ENCODE measurements at regions not wholly inside any gene's neighbourhood (a gene's known extent, or its start where the extent isn't known, plus 50 kb on each side); places are given as distances from the start of the nearest gene placed in this dataset.

DNA sequence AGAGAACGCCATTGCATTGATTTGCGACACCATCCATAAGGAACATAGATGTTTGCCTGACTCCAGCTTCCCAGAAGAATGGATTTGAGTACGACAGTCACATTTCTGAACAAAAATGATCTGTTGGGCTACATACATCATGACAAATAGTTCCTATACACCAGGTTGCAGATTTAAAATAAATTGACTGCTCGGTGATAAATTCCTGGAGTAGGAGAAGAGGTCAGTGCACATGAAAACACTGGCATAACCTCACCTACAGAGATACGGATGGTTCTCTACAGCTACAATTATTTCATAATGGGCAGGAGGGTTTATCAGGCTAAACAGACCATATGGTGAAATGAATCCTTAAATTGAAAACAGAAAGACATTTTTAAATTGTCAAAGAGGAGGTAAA lies 316.5 kb upstream of the ADARB2 start:
- TF ChIP-seq, protein P1, sequence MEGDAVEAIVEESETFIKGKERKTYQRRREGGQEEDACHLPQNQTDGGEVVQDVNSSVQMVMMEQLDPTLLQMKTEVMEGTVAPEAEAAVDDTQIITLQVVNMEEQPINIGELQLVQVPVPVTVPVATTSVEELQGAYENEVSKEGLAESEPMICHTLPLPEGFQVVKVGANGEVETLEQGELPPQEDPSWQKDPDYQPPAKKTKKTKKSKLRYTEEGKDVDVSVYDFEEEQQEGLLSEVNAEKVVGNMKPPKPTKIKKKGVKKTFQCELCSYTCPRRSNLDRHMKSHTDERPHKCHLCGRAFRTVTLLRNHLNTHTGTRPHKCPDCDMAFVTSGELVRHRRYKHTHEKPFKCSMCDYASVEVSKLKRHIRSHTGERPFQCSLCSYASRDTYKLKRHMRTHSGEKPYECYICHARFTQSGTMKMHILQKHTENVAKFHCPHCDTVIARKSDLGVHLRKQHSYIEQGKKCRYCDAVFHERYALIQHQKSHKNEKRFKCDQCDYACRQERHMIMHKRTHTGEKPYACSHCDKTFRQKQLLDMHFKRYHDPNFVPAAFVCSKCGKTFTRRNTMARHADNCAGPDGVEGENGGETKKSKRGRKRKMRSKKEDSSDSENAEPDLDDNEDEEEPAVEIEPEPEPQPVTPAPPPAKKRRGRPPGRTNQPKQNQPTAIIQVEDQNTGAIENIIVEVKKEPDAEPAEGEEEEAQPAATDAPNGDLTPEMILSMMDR (IDR thresholded peaks at IDR 0.05 in 8 of 11, conservative IDR thresholded peaks at IDR 0.05 in 3 of 11) = no peak
- no peak for TF ChIP-seq POLR2A (IDR thresholded peaks at IDR 0.05)
- Histone ChIP-seq H3K27ac (no peak overlapping the region), H3K4me1 (no peaks in the 10 kb centered on the region), H3K36me3 (no peaks in the 10 kb centered on the region), H3K27me3 (replicated peaks in 1 of 7) (no peaks in the 10 kb centered on the region), H3K9me3 (peaks cover 0 to 9% (median 0%) of the 10 kb centered on the region in 8 donors), H3K4me3 (no peak overlapping the region)
- intact Hi-C loops (cut with DNase I; ENCODE audit: low total_unique reads) = no loop called here
- 88 to 96% (median 90%) methylated on average over 5 of the region's 5 CpGs for WGBS, 5 donors
- DNase-seq = no peak

- no peak for DNase-seq
- no peaks in the 10 kb centered on the region for H3K27me3 ChIP-seq (replicated peaks in 1 of 7)
- no peak overlapping the region for H3K27ac ChIP-seq
- H3K9me3 ChIP-seq = peaks cover 0 to 9% (median 0%) of the 10 kb centered on the region in 8 donors
- TF ChIP-seq POLR2AphosphoS5 (IDR thresholded peaks at IDR 0.05) (no peak), POLR2A (IDR thresholded peaks at IDR 0.05) (no peak)
- TF ChIP-seq, protein P1 (IDR thresholded peaks at IDR 0.05 in 8 of 11, conservative IDR thresholded peaks at IDR 0.05 in 3 of 11) = no peak
- H3K4me1 ChIP-seq = no peaks in the 10 kb centered on the region
- intact Hi-C loops (cut with DNase I; ENCODE audit: low total_unique reads) = no loop called here
- H3K36me3 ChIP-seq = no peaks in the 10 kb centered on the region
- no peak overlapping the region for H3K4me3 ChIP-seq
- WGBS, 5 donors = 83 to 87% (median 86%) methylated on average over 7 of the region's 7 CpGs
Measured at GRCh38 chr10:2051108-2051507, 313.8 kb upstream of the ADARB2 start.

- DNase-seq = no peak
- Histone ChIP-seq H3K27me3 (replicated peaks in 1 of 7) (no peaks in the 10 kb centered on the region), H3K36me3 (no peaks in the 10 kb centered on the region), H3K27ac (no peak overlapping the region), H3K9me3 (peaks cover 0 to 9% (median 0%) of the 10 kb centered on the region in 8 donors), H3K4me3 (no peak overlapping the region), H3K4me1 (no peaks in the 10 kb centered on the region)
- TF ChIP-seq POLR2AphosphoS5 (IDR thresholded peaks at IDR 0.05) = no peak
- intact Hi-C loops (cut with DNase I; ENCODE audit: low total_unique reads) = no loop called here
Measured at GRCh38 chr10:2049560-2049959, 312.2 kb upstream of the ADARB2 start.

DNA sequence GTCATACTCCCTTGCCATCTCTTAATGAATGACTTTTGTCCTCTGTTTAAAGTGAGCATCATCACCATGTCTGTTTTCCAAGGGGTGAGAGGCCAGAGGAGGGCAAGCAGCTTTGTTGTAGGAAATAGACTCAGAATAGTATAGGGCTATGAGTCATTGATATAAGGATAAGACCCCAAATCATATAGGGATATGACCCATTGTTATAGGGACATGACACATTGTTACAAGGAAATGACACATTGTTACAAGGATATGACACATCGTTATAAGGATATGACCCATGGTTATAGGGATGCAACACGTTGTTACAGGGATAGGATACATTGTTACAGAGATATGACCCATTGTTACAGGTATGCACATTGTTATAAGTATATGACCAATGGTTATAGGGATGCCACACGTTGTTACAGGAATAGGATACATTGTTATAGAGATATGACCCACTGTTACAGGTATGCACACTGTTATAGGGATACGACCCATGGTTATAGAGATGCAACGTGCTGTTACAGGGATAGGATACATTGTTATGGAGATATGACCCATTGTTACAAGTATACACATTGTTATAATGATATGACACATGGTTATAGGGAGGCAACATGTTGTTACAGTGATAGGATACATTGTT lies 311.1 kb upstream of the ADARB2 start:
- DNase-seq = no peak
- TF ChIP-seq POLR2A (IDR thresholded peaks at IDR 0.05) (no peak), POLR2AphosphoS5 (IDR thresholded peaks at IDR 0.05) (no peak)
- TF ChIP-seq, protein P1 (IDR thresholded peaks at IDR 0.05 in 8 of 11, conservative IDR thresholded peaks at IDR 0.05 in 3 of 11) = no peak
- no peaks in the 10 kb centered on the region for H3K4me1 ChIP-seq
- no peaks in the 10 kb centered on the region for H3K36me3 ChIP-seq
- no peak overlapping the region for H3K27ac ChIP-seq
- 58 to 67% (median 63%) methylated on average over 5 of the region's 5 CpGs for WGBS, 5 donors
- no peaks in the 10 kb centered on the region for H3K27me3 ChIP-seq (replicated peaks in 1 of 7)
- intact Hi-C loops (cut with DNase I; ENCODE audit: low total_unique reads) = no loop called here
- H3K4me3 ChIP-seq = no peak overlapping the region
- H3K9me3 ChIP-seq = peaks cover 0 to 9% (median 0%) of the 10 kb centered on the region in 8 donors

DNA sequence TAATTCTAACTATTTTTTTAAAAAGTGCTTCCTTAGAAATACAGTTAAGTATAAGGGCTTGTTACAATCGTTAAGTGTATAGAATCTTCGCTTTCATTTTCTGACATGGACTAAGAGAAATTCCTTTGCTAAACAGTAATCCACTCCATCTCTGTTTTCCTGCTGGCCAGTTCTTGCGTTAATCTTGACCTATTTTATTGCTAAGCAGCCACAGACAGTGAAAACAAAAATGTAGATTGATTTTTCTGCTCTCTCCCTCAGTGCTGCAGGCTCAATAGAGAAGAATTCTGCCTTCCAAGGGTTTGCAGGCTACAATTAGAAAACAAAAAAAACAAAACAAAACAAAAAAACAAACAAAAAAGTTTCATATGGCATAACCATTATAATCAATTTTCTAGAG lies 310.4 kb upstream of the ADARB2 start:
- H3K4me1 ChIP-seq = no peaks in the 10 kb centered on the region
- H3K27me3 ChIP-seq (replicated peaks in 1 of 7) = no peaks in the 10 kb centered on the region
- H3K36me3 ChIP-seq = no peaks in the 10 kb centered on the region
- DNase-seq = no peak
- peaks cover 0 to 9% (median 0%) of the 10 kb centered on the region in 8 donors for H3K9me3 ChIP-seq
- intact Hi-C loops (cut with DNase I; ENCODE audit: low total_unique reads) = no loop called here
- H3K4me3 ChIP-seq = no peak overlapping the region
- H3K27ac ChIP-seq = no peak overlapping the region
- TF ChIP-seq POLR2A (IDR thresholded peaks at IDR 0.05) (no peak), POLR2AphosphoS5 (IDR thresholded peaks at IDR 0.05) (no peak)
- TF ChIP-seq, protein P1 (IDR thresholded peaks at IDR 0.05 in 8 of 11, conservative IDR thresholded peaks at IDR 0.05 in 3 of 11) = no peak
- 57 to 89% (median 83%) methylated on average over 3 of the region's 3 CpGs for whole genome bisulfite sequencing, 5 donors

Measured in spleen (tissue), 11 donors.